ENCODE measurements at regions not wholly inside any gene's neighbourhood (a gene's known extent, or its start where the extent isn't known, plus 50 kb on each side); places are given as distances from the start of the nearest gene placed in this dataset.

- no peak for DNase-seq
Observed at GRCh38 chr13:24052547-24053518, 107.7 kb upstream of the SPATA13 start.

DNA sequence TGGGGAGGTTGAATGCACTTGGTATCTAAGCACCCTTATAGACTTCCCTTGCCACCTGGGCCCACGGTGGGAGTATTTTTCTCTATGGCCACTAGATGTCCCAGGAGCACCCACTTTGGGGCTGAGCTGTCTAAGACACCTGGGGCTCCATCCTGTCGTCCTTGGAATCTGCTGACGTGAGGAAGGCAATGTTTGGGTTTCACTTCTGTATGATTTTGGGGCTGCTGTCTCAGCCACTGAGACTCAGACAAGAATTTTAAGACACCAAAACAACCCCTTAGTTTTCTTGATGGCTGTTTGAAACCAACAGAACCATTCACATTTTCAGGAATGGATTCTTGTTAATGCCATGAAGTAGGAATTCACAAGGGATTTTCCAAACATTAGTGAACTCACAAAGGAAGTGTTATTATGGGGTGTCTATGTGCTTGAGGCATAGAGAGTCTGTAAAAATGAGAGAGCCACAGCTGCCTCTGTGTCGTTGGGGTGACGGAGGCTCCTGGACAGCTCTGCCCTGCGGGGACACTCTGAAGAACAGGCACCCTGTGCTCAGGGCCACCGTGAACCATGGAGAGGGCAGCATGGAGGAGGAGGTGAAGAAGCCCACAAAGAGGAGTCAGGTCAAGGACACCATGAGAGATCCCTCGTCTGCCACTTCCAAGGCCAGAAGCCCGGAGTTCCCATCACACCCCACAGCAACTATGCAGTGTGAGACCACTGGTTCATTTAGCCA, 106.8 kb upstream of the SPATA13 start:
- peak; percentile 57 to 69 for DNase-seq

DNA sequence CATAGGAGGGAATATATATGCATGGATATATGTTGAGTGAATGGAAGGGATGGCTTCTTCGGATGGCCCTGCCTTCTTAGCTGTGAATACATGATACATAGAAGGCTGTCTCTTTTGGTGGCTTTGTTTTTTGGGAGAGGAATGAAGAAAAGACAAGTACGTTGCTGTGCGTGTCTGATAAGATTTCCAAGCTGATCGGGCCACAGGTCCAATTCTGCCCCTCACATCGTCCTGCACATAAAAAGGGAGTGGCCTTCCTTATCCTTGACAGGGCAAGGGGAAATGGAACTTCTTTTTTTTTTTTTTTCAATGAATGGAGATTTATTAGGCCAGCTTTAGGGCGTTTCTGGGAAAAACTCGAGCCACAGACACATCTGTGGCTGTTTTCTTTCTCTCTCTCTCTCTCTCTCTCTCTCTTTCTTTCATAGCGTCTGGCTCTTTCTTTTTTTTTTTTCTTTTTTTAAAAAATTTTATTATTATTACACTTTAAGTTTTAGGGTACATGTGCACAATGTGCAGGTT, 103.8 kb upstream of the SPATA13 start:
- no peak for DNase-seq

- DNase-seq = no peak
Observed at GRCh38 chr13:24060993-24061392, 99.5 kb upstream of the SPATA13 start.

DNA sequence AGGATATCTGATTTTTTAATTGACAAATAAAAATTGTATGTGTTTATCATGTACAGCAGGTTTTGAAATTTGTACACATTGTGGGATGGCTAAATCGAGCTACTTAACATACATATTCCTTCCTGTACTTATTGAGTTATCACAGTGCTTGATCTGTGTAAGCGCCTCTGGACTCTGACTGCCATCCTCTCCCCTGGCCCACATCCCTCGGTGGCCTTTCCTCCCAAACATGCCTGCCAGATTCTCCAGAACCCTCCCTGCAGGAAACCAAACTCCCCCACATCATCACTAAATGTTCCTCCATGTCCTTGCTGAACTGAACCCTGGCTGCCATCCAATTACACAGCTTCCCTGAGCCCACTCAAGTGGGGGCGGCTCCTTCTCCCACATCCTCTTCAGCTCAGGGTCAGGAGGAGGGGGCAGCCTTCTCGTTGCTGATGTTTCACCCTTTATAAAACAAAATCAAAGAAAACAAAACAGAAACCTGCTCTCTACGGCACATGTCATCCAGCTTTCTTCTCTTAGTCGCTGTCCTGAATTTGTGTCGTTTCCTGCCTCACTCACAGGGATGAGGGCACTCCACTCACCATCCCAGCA, 97.1 kb upstream of the SPATA13 start:
- DNase-seq = no peak

- no peak for DNase-seq
Observed at GRCh38 chr13:24064371-24064770, 96.1 kb upstream of the SPATA13 start.

DNA sequence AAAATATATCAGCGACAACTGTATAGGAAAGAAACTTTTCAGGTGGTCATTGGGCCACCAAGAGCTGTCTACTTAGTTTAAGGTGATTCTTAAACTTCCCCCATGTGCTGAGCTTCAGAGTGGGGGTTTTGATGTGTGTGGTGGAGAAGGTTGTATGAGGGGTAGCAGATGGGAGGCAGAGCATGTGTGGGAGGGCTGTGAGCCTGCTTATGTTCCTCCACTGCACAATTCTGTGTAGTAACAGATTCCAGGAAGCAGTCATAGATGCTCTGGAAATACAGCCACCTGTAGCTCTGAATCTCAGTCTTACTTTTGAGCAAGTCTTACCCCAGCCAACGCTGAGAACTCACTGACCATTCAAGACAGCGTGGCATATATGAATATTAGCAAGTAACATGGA, 95.3 kb upstream of the SPATA13 start:
- DNase-seq = no peak

DNA sequence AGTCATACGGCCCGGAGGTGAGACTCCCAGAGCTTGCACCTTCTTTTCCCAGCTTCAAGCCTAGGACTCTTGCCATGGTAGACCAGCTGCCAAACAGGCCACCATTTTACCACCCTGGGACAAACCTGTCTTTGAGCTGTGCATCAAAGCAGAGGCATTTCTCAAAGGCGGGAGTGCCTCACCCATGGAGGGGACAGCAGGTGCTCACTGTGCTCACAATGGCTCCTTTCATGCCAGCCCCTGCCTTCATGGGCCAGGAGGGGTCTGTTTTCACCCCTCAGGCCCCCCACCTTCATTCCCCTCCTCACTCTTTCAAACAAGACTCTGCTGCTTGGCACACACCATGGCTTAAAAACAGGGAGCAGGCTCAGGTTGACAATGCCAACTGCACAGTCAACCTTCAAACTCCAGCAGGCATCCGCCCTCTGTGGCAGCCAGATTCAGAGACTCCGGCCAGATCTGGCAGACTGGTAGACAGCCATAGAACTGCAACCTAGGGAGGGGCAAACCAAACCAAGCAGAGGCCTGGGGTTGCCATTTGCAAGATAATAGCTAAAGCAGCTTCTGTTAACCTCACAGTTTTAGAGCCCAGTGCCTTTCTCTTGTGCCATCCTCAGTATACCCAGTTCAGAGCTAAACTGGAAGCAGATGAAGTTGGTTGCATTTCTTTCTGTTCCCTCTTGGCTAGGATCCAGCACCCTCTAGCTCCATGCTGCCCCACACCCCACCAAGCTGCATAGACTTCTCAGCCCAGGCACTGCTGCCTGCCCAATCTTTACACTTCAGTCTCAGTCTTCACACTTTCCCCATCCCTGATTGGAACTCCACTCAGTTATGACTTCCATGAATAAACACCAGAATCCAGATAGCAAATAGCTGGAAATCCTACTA, 93.9 kb upstream of the SPATA13 start:
- DNase-seq = no peak

DNA sequence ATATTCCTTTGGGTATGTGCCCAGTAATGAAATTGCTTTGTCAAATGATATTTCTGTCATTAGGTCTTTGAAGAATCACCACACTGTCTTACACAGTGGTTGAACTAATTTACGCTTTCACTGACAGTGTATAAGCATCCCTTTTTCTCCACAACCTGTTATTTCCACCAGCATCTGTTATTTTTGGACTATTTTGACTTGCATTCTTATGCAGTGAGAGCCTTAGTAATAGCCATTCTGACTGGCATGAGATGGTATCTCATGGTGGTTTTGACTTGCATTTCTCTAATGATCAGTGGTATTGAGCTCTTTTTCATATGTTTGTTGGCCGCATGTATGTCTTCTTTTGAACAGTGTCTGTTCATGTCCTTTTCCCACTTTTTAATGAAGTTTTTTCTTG, 92.0 kb upstream of the SPATA13 start:
- no peak for DNase-seq

- no peak for DNase-seq
Observed at GRCh38 chr13:24071016-24071415, 89.5 kb upstream of the SPATA13 start.

- DNase-seq = no peak
Observed at GRCh38 chr13:24071423-24072075, 89.0 kb upstream of the SPATA13 start.

- no peak for DNase-seq
Observed at GRCh38 chr13:24073657-24074056, 86.9 kb upstream of the SPATA13 start.

DNA sequence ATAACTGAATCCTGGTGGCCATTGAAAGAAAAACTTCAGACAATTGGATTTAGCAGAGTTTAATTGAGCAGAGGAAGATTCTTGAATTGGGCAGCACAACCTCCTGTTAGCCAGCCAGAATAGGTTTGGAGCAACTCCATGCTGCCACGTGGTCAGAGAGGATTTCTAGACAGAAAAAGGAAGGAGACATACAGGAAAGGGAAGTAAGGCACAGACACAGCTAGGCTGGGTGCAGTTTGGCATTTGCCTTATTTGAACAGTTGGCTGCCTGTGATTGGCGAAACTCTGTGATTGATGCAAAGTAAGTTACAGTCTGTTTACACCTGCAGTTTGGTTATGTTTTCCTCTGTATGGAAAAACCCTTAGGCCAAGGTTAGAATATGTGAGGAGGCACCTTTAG, 85.8 kb upstream of the SPATA13 start:
- DNase-seq = no peak

GRCh38 chr13:24075137-24075975, 85.2 kb upstream of the SPATA13 start:
- no peak for DNase-seq

- DNase-seq = no peak
Observed at GRCh38 chr13:24076109-24076508, 84.4 kb upstream of the SPATA13 start.

- no peak for DNase-seq
Observed at GRCh38 chr13:24076636-24077035, 83.9 kb upstream of the SPATA13 start.

GRCh38 chr13:24080134-24080533, 80.4 kb upstream of the SPATA13 start:
- no peak for DNase-seq

- DNase-seq = no peak
Observed at GRCh38 chr13:24081387-24081786, 79.1 kb upstream of the SPATA13 start.

- DNase-seq = no peak
Observed at GRCh38 chr13:24083141-24083540, 77.4 kb upstream of the SPATA13 start.

GRCh38 chr13:24083722-24084421, 76.6 kb upstream of the SPATA13 start:
- DNase-seq = no peak

All from activated CD4-positive, alpha-beta T cell treated with anti-CD3 and anti-CD28 coated beads, Interleukin-2, amount 50 U/mL, for 48 hours (primary cell).